ENCODE measurements at regions not wholly inside any gene's neighbourhood (a gene's known extent, or its start where the extent isn't known, plus 50 kb on each side); places are given as distances from the start of the nearest gene placed in this dataset.
"Not testable (repeated sequence)": the region's sequence is repeated elsewhere in the genome, so short reads cannot be mapped to it uniquely, and the experiment has no call there.

DNA sequence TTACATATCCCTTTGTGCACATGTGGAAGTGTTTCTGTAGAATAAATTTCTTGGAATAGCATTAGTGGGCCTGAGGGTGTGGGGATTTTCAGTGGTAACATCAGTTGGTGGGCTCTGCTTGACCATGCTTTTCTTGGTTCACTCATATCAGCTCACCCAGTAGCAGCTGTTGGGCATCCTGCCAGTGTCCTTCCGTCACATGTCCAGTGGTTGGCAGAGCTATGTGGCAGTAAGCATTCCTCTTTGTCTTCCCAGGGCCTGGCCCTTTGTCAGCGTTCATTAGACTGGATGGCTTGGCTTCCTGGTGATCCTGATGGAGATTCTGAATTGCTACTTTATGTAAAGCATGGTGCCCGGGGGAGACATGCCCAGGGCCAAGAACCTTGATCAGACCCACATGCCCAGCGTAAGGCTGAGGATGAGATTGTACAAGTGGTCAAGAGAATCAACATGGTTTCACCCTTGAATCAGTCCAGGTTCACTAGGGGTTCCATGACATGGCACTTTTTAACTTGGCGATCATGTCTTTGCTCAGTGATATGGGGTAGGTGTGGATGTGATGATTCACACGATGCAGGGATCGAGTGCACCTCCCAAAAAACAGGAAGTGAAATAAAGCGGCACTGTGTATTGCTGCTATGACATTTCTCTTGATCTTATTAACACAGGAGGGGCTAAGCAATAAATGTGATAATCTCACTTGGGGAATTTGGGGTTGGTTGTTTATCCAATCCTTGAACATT, 72.1 kb upstream of the IGFBP7 start:
- no peak overlapping the region for H3K27ac Mint-ChIP-seq (ENCODE audit: unreplicated experiment)
- TF ChIP-seq, protein P1, sequence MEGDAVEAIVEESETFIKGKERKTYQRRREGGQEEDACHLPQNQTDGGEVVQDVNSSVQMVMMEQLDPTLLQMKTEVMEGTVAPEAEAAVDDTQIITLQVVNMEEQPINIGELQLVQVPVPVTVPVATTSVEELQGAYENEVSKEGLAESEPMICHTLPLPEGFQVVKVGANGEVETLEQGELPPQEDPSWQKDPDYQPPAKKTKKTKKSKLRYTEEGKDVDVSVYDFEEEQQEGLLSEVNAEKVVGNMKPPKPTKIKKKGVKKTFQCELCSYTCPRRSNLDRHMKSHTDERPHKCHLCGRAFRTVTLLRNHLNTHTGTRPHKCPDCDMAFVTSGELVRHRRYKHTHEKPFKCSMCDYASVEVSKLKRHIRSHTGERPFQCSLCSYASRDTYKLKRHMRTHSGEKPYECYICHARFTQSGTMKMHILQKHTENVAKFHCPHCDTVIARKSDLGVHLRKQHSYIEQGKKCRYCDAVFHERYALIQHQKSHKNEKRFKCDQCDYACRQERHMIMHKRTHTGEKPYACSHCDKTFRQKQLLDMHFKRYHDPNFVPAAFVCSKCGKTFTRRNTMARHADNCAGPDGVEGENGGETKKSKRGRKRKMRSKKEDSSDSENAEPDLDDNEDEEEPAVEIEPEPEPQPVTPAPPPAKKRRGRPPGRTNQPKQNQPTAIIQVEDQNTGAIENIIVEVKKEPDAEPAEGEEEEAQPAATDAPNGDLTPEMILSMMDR (IDR thresholded peaks at IDR 0.05): no peak
- H3K4me1 Mint-ChIP-seq (ENCODE audit: unreplicated experiment): no peaks in the 10 kb centered on the region
- H3K27me3 Mint-ChIP-seq (ENCODE audit: unreplicated experiment): no peaks in the 10 kb centered on the region
- H3K36me3 Mint-ChIP-seq (ENCODE audit: unreplicated experiment): no peaks in the 10 kb centered on the region
- H3K4me3 Mint-ChIP-seq (ENCODE audit: unreplicated experiment): no peak overlapping the region
- DNase-seq (ENCODE audit: extremely low spot score, unreplicated experiment): no peak
- peaks cover 5% of the 10 kb centered on the region for H3K9me3 Mint-ChIP-seq (ENCODE audit: unreplicated experiment)

DNA sequence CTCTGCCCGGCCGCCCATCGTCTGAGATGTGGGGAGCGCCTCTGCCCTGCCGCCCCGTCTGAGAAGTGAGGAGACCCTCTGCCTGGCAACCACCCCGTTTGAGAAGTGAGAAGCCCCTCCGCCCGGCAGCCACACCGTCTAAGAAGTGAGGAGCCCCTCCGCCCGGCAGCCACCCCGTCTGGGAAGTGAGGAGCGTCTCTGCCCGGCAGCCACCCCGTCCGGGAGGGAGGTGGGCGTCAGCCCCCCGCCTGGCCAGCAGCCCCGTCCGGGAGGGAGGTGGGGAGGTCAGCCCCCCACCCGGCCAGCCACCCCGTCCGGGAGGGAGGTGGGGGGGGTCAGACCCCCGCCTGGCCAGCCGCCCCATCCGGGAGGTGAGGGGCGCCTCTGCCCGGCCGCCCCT, 63.0 kb upstream of the IGFBP7 start:
- H3K4me1 Mint-ChIP-seq (ENCODE audit: unreplicated experiment): peaks cover 16% of the 10 kb centered on the region
- H3K4me3 Mint-ChIP-seq (ENCODE audit: unreplicated experiment); DNase-seq (ENCODE audit: extremely low spot score, unreplicated experiment); H3K36me3 Mint-ChIP-seq (ENCODE audit: unreplicated experiment); H3K27ac Mint-ChIP-seq (ENCODE audit: unreplicated experiment); H3K9me3 Mint-ChIP-seq (ENCODE audit: unreplicated experiment); H3K27me3 Mint-ChIP-seq (ENCODE audit: unreplicated experiment): not testable (repeated sequence)

DNA sequence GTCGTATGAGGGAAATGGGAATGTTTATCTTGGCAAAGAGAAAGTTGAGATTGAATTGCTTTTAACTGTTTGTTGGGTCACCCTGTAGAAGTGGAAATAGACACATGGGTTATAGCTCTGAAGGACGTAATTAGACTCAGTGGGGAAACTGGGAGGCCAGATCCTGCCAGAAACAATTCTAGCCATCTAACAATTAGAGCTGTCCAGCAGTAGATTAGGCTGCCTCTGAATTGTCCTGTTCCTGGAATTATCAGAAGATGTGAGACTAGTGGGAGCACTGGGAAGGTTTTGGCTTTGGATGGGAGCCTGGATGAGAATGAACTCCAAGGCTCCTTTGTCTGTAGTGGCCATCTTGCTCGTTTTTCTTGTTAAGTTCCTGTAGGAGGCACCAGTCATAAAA, 61.9 kb upstream of the IGFBP7 start:
- TF ChIP-seq, protein P1 (IDR thresholded peaks at IDR 0.05): no peak
- Mint-ChIP-seq H3K36me3 (ENCODE audit: unreplicated experiment) (no peaks in the 10 kb centered on the region), H3K27me3 (ENCODE audit: unreplicated experiment) (no peaks in the 10 kb centered on the region), H3K4me1 (ENCODE audit: unreplicated experiment) (peaks cover 17% of the 10 kb centered on the region), H3K4me3 (ENCODE audit: unreplicated experiment) (no peak overlapping the region), H3K9me3 (ENCODE audit: unreplicated experiment) (no peaks in the 10 kb centered on the region), H3K27ac (ENCODE audit: unreplicated experiment) (no peak overlapping the region)
- no peak for DNase-seq (ENCODE audit: extremely low spot score, unreplicated experiment)

DNA sequence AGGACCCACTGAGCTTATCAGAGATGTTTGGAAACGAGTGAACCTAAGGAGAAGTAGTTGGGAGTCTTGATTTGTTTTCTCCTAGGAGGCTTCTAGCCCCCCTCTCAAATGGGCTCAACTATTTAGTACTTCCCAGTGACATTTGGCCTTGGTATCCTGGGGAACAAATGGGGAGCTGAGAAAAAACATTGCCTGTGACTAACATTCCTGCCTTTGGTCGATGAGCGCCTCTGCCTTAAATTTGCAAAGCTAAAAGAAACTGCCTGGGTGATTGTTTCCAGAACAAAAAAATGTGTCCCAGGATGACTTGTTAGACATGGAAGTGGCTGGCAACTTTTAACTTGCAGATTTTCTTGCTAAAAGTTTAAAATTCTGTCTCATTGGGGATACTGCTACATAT, 58.8 kb upstream of the IGFBP7 start:
- TF ChIP-seq, protein P1 (IDR thresholded peaks at IDR 0.05): no peak
- Mint-ChIP-seq H3K36me3 (ENCODE audit: unreplicated experiment) (no peaks in the 10 kb centered on the region), H3K4me1 (ENCODE audit: unreplicated experiment) (peaks cover 23% of the 10 kb centered on the region), H3K27me3 (ENCODE audit: unreplicated experiment) (no peaks in the 10 kb centered on the region), H3K9me3 (ENCODE audit: unreplicated experiment) (no peaks in the 10 kb centered on the region), H3K27ac (ENCODE audit: unreplicated experiment) (no peak overlapping the region), H3K4me3 (ENCODE audit: unreplicated experiment) (no peak overlapping the region)
- no peak for DNase-seq (ENCODE audit: extremely low spot score, unreplicated experiment)

DNA sequence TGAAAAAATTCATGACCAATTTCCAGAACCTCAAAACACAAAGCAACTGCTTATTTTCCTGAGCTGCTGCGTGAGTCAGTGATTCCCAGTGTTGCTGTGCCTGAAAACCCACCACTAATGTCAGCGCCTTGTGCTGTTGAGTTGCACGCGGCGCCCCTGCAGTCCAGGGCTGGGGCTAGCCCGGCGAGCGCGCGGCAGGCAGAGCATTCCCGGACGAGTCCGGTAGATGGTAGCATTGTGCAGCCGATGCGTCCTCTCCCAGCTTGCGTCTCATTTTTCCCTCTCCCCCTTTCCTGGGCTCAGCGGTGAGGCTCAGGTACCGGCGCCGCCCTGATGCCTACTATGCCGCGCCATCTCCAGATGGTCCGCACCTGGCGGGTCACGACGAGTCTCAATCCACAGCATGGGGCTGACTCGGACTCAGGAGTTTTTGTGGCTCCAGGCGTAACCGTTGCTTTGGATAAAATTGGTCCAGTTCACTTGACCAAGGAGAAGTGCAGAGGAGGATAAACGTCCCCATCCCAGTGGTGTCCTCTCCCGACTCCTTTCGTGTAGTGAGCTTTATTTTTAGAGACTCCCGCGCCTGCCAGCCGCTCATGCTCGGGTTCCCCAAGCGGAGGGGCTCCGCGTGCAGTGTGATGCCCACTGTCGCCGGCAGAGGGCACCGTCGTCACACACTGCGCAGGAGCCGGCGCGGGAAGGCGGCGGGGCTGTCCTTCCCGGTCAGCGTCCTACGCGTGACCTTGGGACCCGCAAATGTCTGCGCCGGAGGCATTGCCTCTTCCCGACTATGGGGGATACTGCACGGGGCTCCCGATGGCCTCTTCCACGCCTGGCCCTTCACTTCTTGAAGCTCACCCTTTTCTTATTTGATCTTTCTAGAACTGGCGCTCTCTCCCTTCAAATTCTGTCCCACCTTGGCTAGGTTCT, 53.6 kb upstream of the IGFBP7 start:
- peak overlapping the region; percentile 77 for H3K27ac Mint-ChIP-seq (ENCODE audit: unreplicated experiment)
- no peaks in the 10 kb centered on the region for H3K27me3 Mint-ChIP-seq (ENCODE audit: unreplicated experiment)
- H3K4me3 Mint-ChIP-seq (ENCODE audit: unreplicated experiment): peak overlapping the region; percentile 89
- no peaks in the 10 kb centered on the region for H3K9me3 Mint-ChIP-seq (ENCODE audit: unreplicated experiment)
- TF ChIP-seq, protein P1 (IDR thresholded peaks at IDR 0.05): peak; percentile 75
- H3K36me3 Mint-ChIP-seq (ENCODE audit: unreplicated experiment): no peaks in the 10 kb centered on the region
- peaks cover 24% of the 10 kb centered on the region for H3K4me1 Mint-ChIP-seq (ENCODE audit: unreplicated experiment)
- DNase-seq (ENCODE audit: extremely low spot score, unreplicated experiment): peak; percentile 94

Measured in osteocyte (in vitro differentiated cells).